DOHH2 (cell line): ENCODE measurements at regions not wholly inside any gene's neighbourhood (a gene's known extent, or its start where the extent isn't known, plus 50 kb on each side); places are given as distances from the start of the nearest gene placed in this dataset.
A peak's percentile ranks its signal among the peaks of the same experiment; 100 is the strongest.

Experiments
- H3F3A ChIP-seq: fragments of 200-600 bp; sonication (generic), shearing (Covaris generic); 2 replicates; pipeline ENCODE4 v1.6.0; 2016; ENCODE audit warnings: antibody characterized with exemption, mild to moderate bottlenecking; ENCODE audit not compliant: control insufficient read depth, insufficient read depth
- H3K27ac ChIP-seq: fragments of 200-600 bp; sonication (generic); 2 replicates; pipeline ENCODE4 v1.5.1; 2014; ENCODE audit warnings: low read depth, mild to moderate bottlenecking, low read length, moderate library complexity
- H3K27me3 ChIP-seq: fragments of 200-600 bp; sonication (generic); 2 replicates; pipeline ENCODE4 v1.6.1; 2014; ENCODE audit warnings: mild to moderate bottlenecking, low read length, mixed read lengths; ENCODE audit not compliant: control insufficient read depth
- H3K36me3 ChIP-seq: fragments of 200-600 bp; sonication (generic); 2 replicates; pipeline ENCODE4 v1.6.1; 2014; ENCODE audit warnings: mild to moderate bottlenecking, low read length, moderate library complexity, mixed read lengths; ENCODE audit not compliant: control insufficient read depth
- H3K4me1 ChIP-seq: fragments of 200-600 bp; sonication (generic); 2 replicates; pipeline ENCODE4 v1.6.1; 2014; ENCODE audit warnings: mild to moderate bottlenecking, low read length, mixed read lengths; ENCODE audit not compliant: control insufficient read depth
- H3K4me2 ChIP-seq: fragments of 200-600 bp; sonication (generic); 2 replicates; pipeline ENCODE4 v1.6.0; 2014; ENCODE audit warnings: mild to moderate bottlenecking, low read length, moderate library complexity
- H3K4me3 ChIP-seq: fragments of 200-600 bp; sonication (generic); 2 replicates; pipeline ENCODE4 v1.5.1; 2014; ENCODE audit warnings: mild to moderate bottlenecking, low read length, mixed read lengths
- H3K79me2 ChIP-seq: fragments of 200-600 bp; sonication (generic); 2 replicates; pipeline ENCODE4 v1.6.1; 2014; ENCODE audit warnings: mild to moderate bottlenecking, low read length, mixed read lengths; ENCODE audit not compliant: control insufficient read depth
- H3K9me2 ChIP-seq: fragments of 200-600 bp; sonication (generic); replicated peaks from 2 replicates; pipeline ENCODE4 v1.6.1; 2014; ENCODE audit warnings: mild to moderate bottlenecking, low read length, mixed read lengths; ENCODE audit not compliant: control insufficient read depth
- H3K9me3 ChIP-seq: fragments of 200-600 bp; sonication (generic); 2 replicates; pipeline ENCODE4 v1.6.1; 2014; ENCODE audit warnings: antibody characterized with exemption, low read length, mixed read lengths; ENCODE audit not compliant: control insufficient read depth, insufficient read depth
- H4K20me1 ChIP-seq: fragments of 200-600 bp; sonication (generic); 2 replicates; pipeline ENCODE4 v1.6.0; 2014; ENCODE audit warnings: low read depth, mild to moderate bottlenecking, antibody characterized with exemption, low read length, moderate library complexity; ENCODE audit not compliant: control insufficient read depth, insufficient read depth
- EZH2phosphoT487 ChIP-seq: fragments of 200-600 bp; sonication (generic); IDR thresholded peaks from 2 replicates; pipeline ENCODE4 v1.6.1; 2017; ENCODE audit warnings: borderline replicate concordance, mild to moderate bottlenecking, antibody characterized with exemption, low read length, moderate library complexity, mixed read lengths
- TF ChIP-seq, protein P1 (sequence below): fragments of 200-600 bp; sonication (generic); IDR thresholded peaks from one replicate; pipeline ENCODE4 v1.5.1; 2014; ENCODE audit warnings: antibody characterized with exemption, mild to moderate bottlenecking, low read depth, low read length; ENCODE audit not compliant: poor library complexity, severe bottlenecking

DNA sequence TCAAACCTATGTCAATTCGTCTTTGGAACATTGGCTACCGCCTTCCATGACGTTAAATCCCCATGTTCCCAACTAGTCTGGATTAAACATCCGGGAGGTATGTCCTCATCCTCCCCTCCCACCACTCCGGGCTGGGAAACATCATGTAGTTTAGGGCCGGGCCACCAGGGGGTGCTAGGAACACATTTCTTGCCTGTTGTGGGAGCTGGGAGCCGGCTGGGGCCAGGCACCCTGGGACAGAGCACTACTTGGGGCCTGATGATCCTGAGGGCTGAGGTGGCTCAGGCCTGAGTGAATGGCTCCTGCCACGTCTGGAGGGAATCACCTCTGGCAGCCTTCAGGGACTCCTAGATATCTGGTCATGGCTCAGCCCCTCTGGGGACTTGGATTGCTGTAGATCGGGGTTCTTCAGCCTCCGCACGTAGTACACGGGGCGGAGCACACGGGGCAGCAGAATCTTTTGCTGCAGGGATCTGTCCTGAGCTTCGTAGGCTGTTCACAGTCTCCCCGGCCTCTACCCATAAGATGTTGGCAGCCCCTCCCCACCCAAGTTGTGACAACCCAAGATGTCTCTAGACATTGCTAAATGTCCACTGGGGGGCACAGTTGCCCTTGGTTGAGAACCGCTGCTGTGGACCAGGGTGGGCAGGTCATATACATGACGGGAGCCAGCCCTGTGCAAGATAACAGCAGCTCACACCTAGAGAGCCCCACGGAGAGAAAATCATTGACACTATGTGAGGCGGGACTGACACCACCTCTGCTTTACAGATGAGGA lies 141.2 kb upstream of the ZNF716 start:
- Histone ChIP-seq H3K9me3 (peaks cover 42% of the 10 kb centered on the region; the same call in 1 of the 2 replicates), H3K36me3 (no peaks in the 10 kb centered on the region), H3K4me3 (no peak overlapping the region), H3K9me2 (no peaks in the 10 kb centered on the region), H3K27me3 (no peaks in the 10 kb centered on the region), H3K27ac (no peak overlapping the region), H3K4me2 (no peak overlapping the region), H3F3A (no peaks in the 10 kb centered on the region), H4K20me1 (no peaks in the 10 kb centered on the region), H3K4me1 (no peaks in the 10 kb centered on the region), H3K79me2 (no peaks in the 10 kb centered on the region)
- TF ChIP-seq, protein P1, sequence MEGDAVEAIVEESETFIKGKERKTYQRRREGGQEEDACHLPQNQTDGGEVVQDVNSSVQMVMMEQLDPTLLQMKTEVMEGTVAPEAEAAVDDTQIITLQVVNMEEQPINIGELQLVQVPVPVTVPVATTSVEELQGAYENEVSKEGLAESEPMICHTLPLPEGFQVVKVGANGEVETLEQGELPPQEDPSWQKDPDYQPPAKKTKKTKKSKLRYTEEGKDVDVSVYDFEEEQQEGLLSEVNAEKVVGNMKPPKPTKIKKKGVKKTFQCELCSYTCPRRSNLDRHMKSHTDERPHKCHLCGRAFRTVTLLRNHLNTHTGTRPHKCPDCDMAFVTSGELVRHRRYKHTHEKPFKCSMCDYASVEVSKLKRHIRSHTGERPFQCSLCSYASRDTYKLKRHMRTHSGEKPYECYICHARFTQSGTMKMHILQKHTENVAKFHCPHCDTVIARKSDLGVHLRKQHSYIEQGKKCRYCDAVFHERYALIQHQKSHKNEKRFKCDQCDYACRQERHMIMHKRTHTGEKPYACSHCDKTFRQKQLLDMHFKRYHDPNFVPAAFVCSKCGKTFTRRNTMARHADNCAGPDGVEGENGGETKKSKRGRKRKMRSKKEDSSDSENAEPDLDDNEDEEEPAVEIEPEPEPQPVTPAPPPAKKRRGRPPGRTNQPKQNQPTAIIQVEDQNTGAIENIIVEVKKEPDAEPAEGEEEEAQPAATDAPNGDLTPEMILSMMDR = peak; percentile 81
- no peak for TF ChIP-seq EZH2phosphoT487

GRCh38 chr7:57327081-57327480 lies 122.9 kb upstream of the ZNF716 start:
- H3K9me2 ChIP-seq = no peaks in the 10 kb centered on the region
- H3K9me3 ChIP-seq = peaks cover 34% of the 10 kb centered on the region
- no peaks in the 10 kb centered on the region for H3K36me3 ChIP-seq
- H3K4me2 ChIP-seq = no peak overlapping the region
- no peaks in the 10 kb centered on the region for H3F3A ChIP-seq
- no peaks in the 10 kb centered on the region for H3K4me1 ChIP-seq
- no peak for TF ChIP-seq EZH2phosphoT487
- TF ChIP-seq, protein P1 = no peak
- no peaks in the 10 kb centered on the region for H3K79me2 ChIP-seq
- no peak overlapping the region for H3K27ac ChIP-seq
- no peaks in the 10 kb centered on the region for H3K27me3 ChIP-seq
- H3K4me3 ChIP-seq = no peak overlapping the region
- no peaks in the 10 kb centered on the region for H4K20me1 ChIP-seq

- TF ChIP-seq, protein P1 = no peak
- no peak for TF ChIP-seq EZH2phosphoT487
- H3F3A ChIP-seq = no peaks in the 10 kb centered on the region
- H3K4me3 ChIP-seq = no peak overlapping the region
- H3K36me3 ChIP-seq = no peaks in the 10 kb centered on the region
- no peaks in the 10 kb centered on the region for H3K9me2 ChIP-seq
- H3K4me1 ChIP-seq = no peaks in the 10 kb centered on the region
- peaks cover 29% of the 10 kb centered on the region for H3K9me3 ChIP-seq
- H3K79me2 ChIP-seq = no peaks in the 10 kb centered on the region
- H3K27ac ChIP-seq = no peak overlapping the region
- no peaks in the 10 kb centered on the region for H3K27me3 ChIP-seq
- no peaks in the 10 kb centered on the region for H4K20me1 ChIP-seq
- H3K4me2 ChIP-seq = no peak overlapping the region
Observed at GRCh38 chr7:57328457-57328856, 121.5 kb upstream of the ZNF716 start.
